NT2/D1 (cell line): ENCODE measurements at regions not wholly inside any gene's neighbourhood (a gene's known extent, or its start where the extent isn't known, plus 50 kb on each side); places are given as distances from the start of the nearest gene placed in this dataset.

ENCODE experiments used
- DNase-seq: peaks from one replicate; pipeline ENCODE4 v3.0.0-alpha.2; 2011; ENCODE audit warnings: low read depth, low spot score
- H3K27me3 ChIP-seq: 2 replicates; pipeline ENCODE4 v1.6.0; 2011; ENCODE audit warnings: mild to moderate bottlenecking; ENCODE audit not compliant: insufficient read length, insufficient read depth
- H3K36me3 ChIP-seq: 2 replicates; pipeline ENCODE4 v1.6.1; 2011; ENCODE audit warnings: mild to moderate bottlenecking, low read length, mixed read lengths; ENCODE audit not compliant: insufficient read depth, insufficient read length
- H3K4me1 ChIP-seq: 2 replicates; pipeline ENCODE4 v1.5.1; 2011; ENCODE audit not compliant: insufficient read depth, insufficient read length
- H3K4me3 ChIP-seq: 2 replicates; pipeline ENCODE4 v1.5.1; 2011; ENCODE audit warnings: low read depth; ENCODE audit not compliant: insufficient read length
- H3K9ac ChIP-seq: 2 replicates; pipeline ENCODE4 v1.6.0; 2011; ENCODE audit warnings: low read depth; ENCODE audit not compliant: insufficient read length
- H3K9me3 ChIP-seq: 2 replicates; pipeline ENCODE4 v1.5.1; 2011; ENCODE audit warnings: mild to moderate bottlenecking, low read length; ENCODE audit not compliant: insufficient read depth
- SUZ12 ChIP-seq: IDR thresholded peaks from 2 replicates; pipeline ENCODE4 v1.6.1; 2011; ENCODE audit not compliant: insufficient read length, insufficient read depth; ENCODE audit errors: extremely low read depth
- YY1 ChIP-seq: IDR thresholded peaks from 2 replicates; pipeline ENCODE4 v1.6.1; 2011; ENCODE audit not compliant: insufficient read length, insufficient read depth
- ZNF274 ChIP-seq: IDR thresholded peaks from 2 replicates; pipeline ENCODE4 v1.6.1; 2011; ENCODE audit warnings: mild to moderate bottlenecking, low read depth, low read length

DNA sequence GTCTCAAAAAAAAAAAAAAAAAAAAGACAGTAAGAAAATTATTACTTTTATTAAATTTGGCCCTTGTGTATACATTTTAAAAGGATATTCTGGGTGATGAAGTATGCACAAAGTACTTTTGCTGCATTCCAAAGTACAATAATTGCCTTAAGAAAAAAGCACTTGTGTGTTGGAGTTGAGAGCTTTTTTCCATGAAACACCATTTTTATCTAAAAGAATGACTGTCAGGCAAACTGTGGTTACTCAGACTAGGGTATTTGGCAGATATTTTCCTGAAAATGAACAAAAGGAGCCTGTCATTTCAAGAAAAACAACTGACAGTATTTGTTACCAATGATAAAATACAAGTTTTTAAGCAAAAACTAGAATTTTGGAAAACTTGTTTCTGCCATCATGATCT lies 84.3 kb upstream of the PTPN3 start:
- no peak overlapping the region for H3K9ac ChIP-seq
- H3K4me1 ChIP-seq: peaks cover 3% of the 10 kb centered on the region
- H3K9me3 ChIP-seq: no peaks in the 10 kb centered on the region
- H3K4me3 ChIP-seq: no peak overlapping the region
- TF ChIP-seq YY1 (no peak), ZNF274 (no peak), SUZ12 (no peak)
- no peak for DNase-seq
- H3K36me3 ChIP-seq: no peaks in the 10 kb centered on the region
- no peaks in the 10 kb centered on the region for H3K27me3 ChIP-seq

DNA sequence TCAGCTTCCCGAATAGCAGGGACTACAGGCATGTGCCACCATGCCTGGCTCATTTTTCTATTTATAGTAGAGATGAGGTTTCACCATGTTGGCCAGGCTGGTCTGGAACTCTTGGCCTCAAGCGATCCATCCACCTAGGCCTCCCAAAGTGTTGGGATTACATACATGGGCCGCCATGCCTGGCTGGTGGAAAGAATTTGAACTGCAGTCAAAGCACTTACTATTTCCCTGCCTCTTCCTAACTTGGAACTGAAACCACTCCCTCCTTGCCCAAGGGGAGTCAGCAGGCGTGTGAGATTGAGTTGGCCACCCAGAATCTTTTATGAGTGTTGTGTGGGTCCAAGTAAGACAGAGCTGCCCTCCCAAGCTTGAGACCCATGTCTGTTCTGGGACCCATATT lies 86.1 kb upstream of the PTPN3 start:
- TF ChIP-seq YY1 (no peak), ZNF274 (no peak), SUZ12 (no peak)
- no peak overlapping the region for H3K9ac ChIP-seq
- H3K36me3 ChIP-seq: no peaks in the 10 kb centered on the region
- no peaks in the 10 kb centered on the region for H3K27me3 ChIP-seq
- no peaks in the 10 kb centered on the region for H3K9me3 ChIP-seq
- H3K4me3 ChIP-seq: no peak overlapping the region
- DNase-seq: no peak
- H3K4me1 ChIP-seq: peaks cover 3% of the 10 kb centered on the region

- Histone ChIP-seq H3K36me3 (no peaks in the 10 kb centered on the region), H3K9ac (no peak overlapping the region)
- TF ChIP-seq ZNF274 (no peak), SUZ12 (no peak), YY1 (no peak)
Measured at GRCh38 chr9:109585796-109586195, 87.7 kb upstream of the PTPN3 start.

GRCh38 chr9:109586993-109587392 lies 88.9 kb upstream of the PTPN3 start:
- TF ChIP-seq SUZ12: no peak
- TF ChIP-seq ZNF274: no peak
- TF ChIP-seq YY1: no peak
- Histone ChIP-seq H3K9me3 (no peaks in the 10 kb centered on the region), H3K9ac (no peak overlapping the region), H3K27me3 (no peaks in the 10 kb centered on the region), H3K36me3 (no peaks in the 10 kb centered on the region), H3K4me3 (no peak overlapping the region), H3K4me1 (peaks cover 3% of the 10 kb centered on the region)
- DNase-seq: no peak

More at GRCh38 chr9:109585796-109586195, 87.7 kb upstream of the PTPN3 start:
- Histone ChIP-seq H3K9me3 (no peaks in the 10 kb centered on the region), H3K4me1 (peaks cover 3% of the 10 kb centered on the region), H3K4me3 (no peak overlapping the region), H3K27me3 (no peaks in the 10 kb centered on the region)
- no peak for DNase-seq

GRCh38 chr9:109588415-109588814 lies 90.3 kb upstream of the PTPN3 start:
- TF ChIP-seq SUZ12 (no peak), YY1 (no peak)
- Histone ChIP-seq H3K36me3 (no peaks in the 10 kb centered on the region), H3K27me3 (no peaks in the 10 kb centered on the region), H3K4me1 (peaks cover 3% of the 10 kb centered on the region), H3K9me3 (no peaks in the 10 kb centered on the region), H3K4me3 (no peak overlapping the region), H3K9ac (no peak overlapping the region)
- DNase-seq: no peak

- TF ChIP-seq YY1 (no peak), SUZ12 (no peak), ZNF274 (no peak)
- H3K9ac ChIP-seq: no peak overlapping the region
Measured at GRCh38 chr9:109590966-109591365, 92.9 kb upstream of the PTPN3 start.

DNA sequence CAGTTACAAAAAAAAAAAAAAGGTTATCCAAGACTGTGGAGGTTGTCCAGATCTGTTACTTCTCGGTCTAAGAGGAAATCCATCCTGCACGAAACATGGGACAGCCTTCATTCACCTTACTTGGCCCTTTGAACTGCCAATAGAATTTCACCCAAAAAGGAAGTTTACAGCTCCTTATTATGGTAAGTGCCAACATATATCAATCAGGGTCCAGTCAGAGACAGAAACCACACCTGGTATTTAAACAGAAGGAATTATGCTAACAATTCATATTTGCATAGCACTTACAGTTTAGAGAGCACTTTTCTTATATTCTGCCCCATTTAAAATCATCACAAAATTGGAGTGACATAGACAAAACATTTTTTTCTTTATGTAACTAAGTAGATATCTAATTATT lies 93.6 kb upstream of the PTPN3 start:
- no peaks in the 10 kb centered on the region for H3K36me3 ChIP-seq
- no peak overlapping the region for H3K4me3 ChIP-seq
- TF ChIP-seq ZNF274 (no peak), YY1 (no peak), SUZ12 (no peak)
- H3K9ac ChIP-seq: no peak overlapping the region
- H3K27me3 ChIP-seq: no peaks in the 10 kb centered on the region
- H3K4me1 ChIP-seq: no peaks in the 10 kb centered on the region
- DNase-seq: no peak
- H3K9me3 ChIP-seq: no peaks in the 10 kb centered on the region

More at GRCh38 chr9:109590966-109591365, 92.9 kb upstream of the PTPN3 start:
- Histone ChIP-seq H3K4me3 (no peak overlapping the region), H3K9me3 (no peaks in the 10 kb centered on the region), H3K36me3 (no peaks in the 10 kb centered on the region), H3K4me1 (peaks cover 3% of the 10 kb centered on the region), H3K27me3 (no peaks in the 10 kb centered on the region)
- DNase-seq: no peak

- TF ChIP-seq YY1: no peak
- TF ChIP-seq SUZ12: no peak
- no peak for TF ChIP-seq ZNF274
- Histone ChIP-seq H3K9me3 (no peaks in the 10 kb centered on the region), H3K4me3 (no peak overlapping the region), H3K27me3 (no peaks in the 10 kb centered on the region), H3K4me1 (no peaks in the 10 kb centered on the region), H3K9ac (no peak overlapping the region), H3K36me3 (no peaks in the 10 kb centered on the region)
- no peak for DNase-seq
Measured at GRCh38 chr9:109593612-109594011, 95.5 kb upstream of the PTPN3 start.

DNA sequence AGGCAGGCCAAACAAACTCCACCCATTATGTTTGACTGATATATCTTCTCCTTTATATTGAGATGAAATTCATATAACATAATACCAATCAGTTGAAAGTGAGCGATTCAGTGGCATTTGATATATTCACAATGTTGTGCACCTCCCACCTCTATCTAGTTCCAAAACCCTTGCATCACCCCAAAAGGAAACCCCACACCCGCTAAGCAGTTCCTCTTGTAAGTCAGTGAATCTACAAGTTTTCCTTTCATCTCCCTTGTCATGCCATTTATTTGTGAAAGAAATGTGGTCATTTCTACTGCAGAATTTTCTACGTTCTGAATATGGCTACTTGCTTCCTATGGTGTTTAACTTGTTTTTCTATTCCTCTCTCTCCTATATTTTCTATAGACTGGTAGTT lies 99.4 kb upstream of the PTPN3 start:
- Histone ChIP-seq H3K9me3 (no peaks in the 10 kb centered on the region), H3K9ac (no peak overlapping the region), H3K4me1 (no peaks in the 10 kb centered on the region), H3K27me3 (no peaks in the 10 kb centered on the region), H3K4me3 (no peak overlapping the region), H3K36me3 (no peaks in the 10 kb centered on the region)
- DNase-seq: no peak
- TF ChIP-seq SUZ12 (no peak), ZNF274 (no peak), YY1 (no peak)
